ENCODE measurements at regions not wholly inside any gene's neighbourhood (a gene's known extent, or its start where the extent isn't known, plus 50 kb on each side); places are given as distances from the start of the nearest gene placed in this dataset.

DNA sequence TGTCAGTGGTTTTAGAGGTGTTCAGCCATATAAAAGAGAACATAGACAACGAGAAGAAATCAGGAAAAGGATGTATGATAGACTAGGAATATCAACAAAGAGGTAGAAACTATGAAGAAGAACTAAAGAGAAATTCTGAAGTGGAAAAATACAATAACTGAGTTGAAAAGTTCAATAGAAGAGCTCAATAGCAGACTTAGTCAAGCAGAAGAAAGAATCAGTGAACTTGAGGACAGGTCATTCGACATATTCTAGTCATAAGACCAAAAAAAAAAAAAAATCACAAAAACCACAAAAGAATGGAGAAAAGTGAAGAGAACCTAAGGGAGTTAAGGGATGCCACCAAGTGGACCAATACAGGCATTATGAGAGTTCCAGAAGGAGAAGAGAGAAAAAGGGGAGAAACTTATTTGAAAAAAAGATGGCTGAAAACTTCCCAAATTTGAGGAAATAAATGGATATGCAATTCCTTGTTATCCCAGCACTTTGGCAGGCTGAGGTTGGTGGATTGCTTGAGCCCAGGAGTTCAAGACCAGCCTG is 321.2 kb downstream of the ABCC12 start:
- Histone ChIP-seq H3K4me2 (ENCODE audit: low read length) (no peak overlapping the region), H2AFZ (ENCODE audit: low read length) (no peak overlapping the region), H3K79me2 (ENCODE audit: insufficient read depth, low read depth, low read length) (no peaks in the 10 kb centered on the region), H3K9me2 (ENCODE audit: insufficient read depth, low read length) (no peaks in the 10 kb centered on the region), H4K20me1 (ENCODE audit: insufficient read depth, low read length) (no peaks in the 10 kb centered on the region), H3K4me3 (ENCODE audit: low read depth, low read length, poor library complexity, severe bottlenecking) (no peak overlapping the region), H3K36me3 (ENCODE audit: insufficient read depth, low read length) (no peaks in the 10 kb centered on the region), H3K4me1 (ENCODE audit: insufficient read depth, low read length, poor library complexity, severe bottlenecking) (no peaks in the 10 kb centered on the region), H3K27ac (ENCODE audit: low read depth, low read length, poor library complexity, severe bottlenecking) (no peak overlapping the region), H3K9me3 (ENCODE audit: low read length) (peaks cover 10% of the 10 kb centered on the region; the same call in 1 of the 2 replicates)
- CTCF ChIA-PET (ENCODE audit: unreplicated experiment): no interaction called here
- TF ChIP-seq EZH2phosphoT487 (IDR thresholded peaks at IDR 0.05; ENCODE audit: borderline replicate concordance, low read depth, low read length): no peak
- TF ChIP-seq, protein P1, sequence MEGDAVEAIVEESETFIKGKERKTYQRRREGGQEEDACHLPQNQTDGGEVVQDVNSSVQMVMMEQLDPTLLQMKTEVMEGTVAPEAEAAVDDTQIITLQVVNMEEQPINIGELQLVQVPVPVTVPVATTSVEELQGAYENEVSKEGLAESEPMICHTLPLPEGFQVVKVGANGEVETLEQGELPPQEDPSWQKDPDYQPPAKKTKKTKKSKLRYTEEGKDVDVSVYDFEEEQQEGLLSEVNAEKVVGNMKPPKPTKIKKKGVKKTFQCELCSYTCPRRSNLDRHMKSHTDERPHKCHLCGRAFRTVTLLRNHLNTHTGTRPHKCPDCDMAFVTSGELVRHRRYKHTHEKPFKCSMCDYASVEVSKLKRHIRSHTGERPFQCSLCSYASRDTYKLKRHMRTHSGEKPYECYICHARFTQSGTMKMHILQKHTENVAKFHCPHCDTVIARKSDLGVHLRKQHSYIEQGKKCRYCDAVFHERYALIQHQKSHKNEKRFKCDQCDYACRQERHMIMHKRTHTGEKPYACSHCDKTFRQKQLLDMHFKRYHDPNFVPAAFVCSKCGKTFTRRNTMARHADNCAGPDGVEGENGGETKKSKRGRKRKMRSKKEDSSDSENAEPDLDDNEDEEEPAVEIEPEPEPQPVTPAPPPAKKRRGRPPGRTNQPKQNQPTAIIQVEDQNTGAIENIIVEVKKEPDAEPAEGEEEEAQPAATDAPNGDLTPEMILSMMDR (conservative IDR thresholded peaks at IDR 0.05; ENCODE audit: low read length): no peak
- intact Hi-C loops (cut with micrococcal nuclease; ENCODE audit: unreplicated experiment): no loop called here
- BruUV-seq (replicated peaks): no TSS peak
- no peak for DNase-seq (ENCODE audit: low spot score)
- POLR2A ChIA-PET: interaction anchor here (0.6 kb wide), 2 partner anchors 752 to 974 kb away, joined by 3 to 4 read pairs; no protein-coding TSS in a partner anchor

DNA sequence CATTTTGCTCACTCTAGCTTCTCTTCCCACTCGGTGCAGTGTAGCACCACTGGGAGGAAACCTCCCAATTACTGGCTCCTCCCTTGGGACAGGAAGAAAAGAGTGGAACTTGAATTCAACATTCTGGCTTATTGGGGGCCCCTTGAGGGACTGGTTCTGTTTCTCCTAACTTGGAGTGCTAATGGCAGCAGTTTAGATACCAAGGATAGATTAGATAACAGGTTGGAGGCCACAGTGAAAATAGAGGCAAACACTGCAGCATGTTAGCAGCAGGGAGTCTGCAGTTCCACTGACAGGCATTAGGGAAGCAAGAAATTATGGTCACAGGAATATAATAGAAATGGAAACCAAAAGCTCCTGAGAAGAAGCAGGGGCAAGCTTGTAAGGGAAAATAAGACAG is 322.0 kb downstream of the ABCC12 start:
- Histone ChIP-seq H3K4me3 (ENCODE audit: low read depth, low read length, poor library complexity, severe bottlenecking) (no peak overlapping the region), H3K4me2 (ENCODE audit: low read length) (no peak overlapping the region), H3K36me3 (ENCODE audit: insufficient read depth, low read length) (no peaks in the 10 kb centered on the region), H3K79me2 (ENCODE audit: insufficient read depth, low read depth, low read length) (no peaks in the 10 kb centered on the region), H3K9me2 (ENCODE audit: insufficient read depth, low read length) (no peaks in the 10 kb centered on the region), H3K9me3 (ENCODE audit: low read length) (peaks cover 10% of the 10 kb centered on the region; the same call in 1 of the 2 replicates), H2AFZ (ENCODE audit: low read length) (no peak overlapping the region), H4K20me1 (ENCODE audit: insufficient read depth, low read length) (no peaks in the 10 kb centered on the region), H3K4me1 (ENCODE audit: insufficient read depth, low read length, poor library complexity, severe bottlenecking) (no peaks in the 10 kb centered on the region), H3K27ac (ENCODE audit: low read depth, low read length, poor library complexity, severe bottlenecking) (no peak overlapping the region)
- intact Hi-C loops (cut with micrococcal nuclease; ENCODE audit: unreplicated experiment): no loop called here
- no TSS peak for BruUV-seq (replicated peaks)
- no peak for TF ChIP-seq EZH2phosphoT487 (IDR thresholded peaks at IDR 0.05; ENCODE audit: borderline replicate concordance, low read depth, low read length)
- TF ChIP-seq, protein P1 (conservative IDR thresholded peaks at IDR 0.05; ENCODE audit: low read length): no peak
- DNase-seq (ENCODE audit: low spot score): no peak
- CTCF ChIA-PET (ENCODE audit: unreplicated experiment): no interaction called here
- POLR2A ChIA-PET: interaction anchor here (0.6 to 0.7 kb wide), 3 partner anchors 389 to 975 kb away, joined by 3 to 4 read pairs (median 3); no protein-coding TSS in a partner anchor

DNA sequence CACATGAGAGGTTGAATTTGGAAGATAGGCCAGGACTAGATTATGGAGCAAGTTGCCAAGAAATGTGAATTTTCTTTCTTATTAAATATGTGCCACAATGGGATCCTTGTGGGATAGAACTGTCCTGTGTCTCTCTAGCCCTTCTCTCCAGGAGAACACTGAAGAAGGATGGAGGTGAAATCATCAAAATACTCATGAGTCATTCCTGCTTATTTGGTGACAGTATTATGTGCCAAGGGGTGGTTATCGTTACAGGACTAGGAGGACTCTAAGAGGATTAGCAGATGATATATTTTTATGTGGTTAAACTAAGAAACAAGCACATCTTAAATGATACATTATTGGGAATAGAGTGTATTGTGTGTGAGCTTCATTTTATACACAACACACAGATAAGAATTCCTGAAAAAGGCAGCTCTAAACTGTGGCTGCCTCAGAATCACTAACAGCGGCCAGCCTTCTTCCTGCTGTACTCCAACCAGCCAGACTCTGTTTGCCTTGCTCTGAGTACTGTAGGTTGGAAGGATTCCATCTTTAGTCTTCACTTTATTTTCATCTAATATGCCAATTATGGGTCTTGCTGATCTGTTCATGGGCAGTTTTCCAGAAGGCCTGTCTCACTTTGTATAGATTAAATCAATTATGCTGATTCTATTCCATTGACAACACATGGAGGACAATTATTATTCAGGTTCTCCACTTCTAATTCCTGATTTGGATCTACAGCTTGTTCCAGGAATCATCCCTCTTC is 325.8 kb downstream of the ABCC12 start:
- BruUV-seq (replicated peaks): no TSS peak
- H4K20me1 ChIP-seq (ENCODE audit: insufficient read depth, low read length): no peaks in the 10 kb centered on the region
- CTCF ChIA-PET (ENCODE audit: unreplicated experiment): interaction anchor here (0.5 kb wide), 1 partner anchor 229 kb away, joined by 3 read pairs; no protein-coding TSS in a partner anchor

More for the DNA sequence above, 325.8 kb downstream of the ABCC12 start:
- Histone ChIP-seq H3K4me3 (ENCODE audit: low read depth, low read length, poor library complexity, severe bottlenecking) (no peak overlapping the region), H2AFZ (ENCODE audit: low read length) (no peak overlapping the region), H3K9me2 (ENCODE audit: insufficient read depth, low read length) (no peaks in the 10 kb centered on the region), H3K4me1 (ENCODE audit: insufficient read depth, low read length, poor library complexity, severe bottlenecking) (no peaks in the 10 kb centered on the region), H3K4me2 (ENCODE audit: low read length) (no peak overlapping the region), H3K79me2 (ENCODE audit: insufficient read depth, low read depth, low read length) (no peaks in the 10 kb centered on the region), H3K27ac (ENCODE audit: low read depth, low read length, poor library complexity, severe bottlenecking) (no peak overlapping the region), H3K36me3 (ENCODE audit: insufficient read depth, low read length) (no peaks in the 10 kb centered on the region), H3K9me3 (ENCODE audit: low read length) (peaks cover 10% of the 10 kb centered on the region; the same call in 1 of the 2 replicates)
- no peak for TF ChIP-seq EZH2phosphoT487 (IDR thresholded peaks at IDR 0.05; ENCODE audit: borderline replicate concordance, low read depth, low read length)
- TF ChIP-seq, protein P1 (conservative IDR thresholded peaks at IDR 0.05; ENCODE audit: low read length): no peak
- intact Hi-C loops (cut with micrococcal nuclease; ENCODE audit: unreplicated experiment): no loop called here
- POLR2A ChIA-PET: no interaction called here
- no peak for DNase-seq (ENCODE audit: low spot score)

All from OCI-LY7 (cell line).